H7 (cell line): ENCODE measurements at regions not wholly inside any gene's neighbourhood (a gene's known extent, or its start where the extent isn't known, plus 50 kb on each side); places are given as distances from the start of the nearest gene placed in this dataset.
"Not testable (repeated sequence)": the region's sequence is repeated elsewhere in the genome, so short reads cannot be mapped to it uniquely, and the experiment has no call there.

ENCODE experiments used
- DNase-seq: peaks from one replicate; pipeline ENCODE4 v3.0.0; 2012
- H3K27me3 ChIP-seq: 2 replicates; pipeline ENCODE4 v1.6.0; 2011; ENCODE audit warnings: mild to moderate bottlenecking, low read length; ENCODE audit not compliant: control insufficient read depth, insufficient read depth
- H3K36me3 ChIP-seq: replicated peaks from 2 replicates; pipeline ENCODE4 v1.5.1; 2011; ENCODE audit warnings: low read length; ENCODE audit not compliant: control insufficient read depth, insufficient read depth
- H3K4me3 ChIP-seq: 2 replicates; pipeline ENCODE4 v1.5.1; 2011; ENCODE audit warnings: low read depth, mild to moderate bottlenecking, control low read depth, low read length, moderate library complexity; ENCODE audit not compliant: insufficient read depth

GRCh38 chr17:21774263-21774662 lies 81.9 kb downstream of the KCNJ18 start:
- H3K27me3 ChIP-seq: no peaks in the 10 kb centered on the region
- no peak overlapping the region for H3K4me3 ChIP-seq
- H3K36me3 ChIP-seq: no peaks in the 10 kb centered on the region
- peak; percentile 0 for DNase-seq

GRCh38 chr17:21775566-21775965 lies 83.2 kb downstream of the KCNJ18 start:
- not testable (repeated sequence) for H3K27me3 ChIP-seq, H3K4me3 ChIP-seq, H3K36me3 ChIP-seq
- DNase-seq: peak; percentile 0

- DNase-seq, H3K4me3 ChIP-seq, H3K36me3 ChIP-seq: not testable (repeated sequence)
Observed at GRCh38 chr17:21776921-21777320, 84.6 kb downstream of the KCNJ18 start.

GRCh38 chr17:21778866-21779265 lies 86.5 kb downstream of the KCNJ18 start:
- peak; percentile 4 for DNase-seq
- H3K27me3 ChIP-seq, H3K36me3 ChIP-seq: not testable (repeated sequence)

More at GRCh38 chr17:21776921-21777320, 84.6 kb downstream of the KCNJ18 start:
- H3K27me3 ChIP-seq: not testable (repeated sequence)

GRCh38 chr17:21780293-21780888 lies 88.1 kb downstream of the KCNJ18 start:
- H3K4me3 ChIP-seq, H3K27me3 ChIP-seq, H3K36me3 ChIP-seq: not testable (repeated sequence)
- peak; percentile 8 for DNase-seq

More at GRCh38 chr17:21778866-21779265, 86.5 kb downstream of the KCNJ18 start:
- not testable (repeated sequence) for H3K4me3 ChIP-seq

GRCh38 chr17:21780919-21781665 lies 88.8 kb downstream of the KCNJ18 start:
- H3K36me3 ChIP-seq, H3K27me3 ChIP-seq, H3K4me3 ChIP-seq: not testable (repeated sequence)
- peak; percentile 1 for DNase-seq

GRCh38 chr17:21781666-21782024 lies 89.3 kb downstream of the KCNJ18 start:
- H3K27me3 ChIP-seq, DNase-seq, H3K4me3 ChIP-seq, H3K36me3 ChIP-seq: not testable (repeated sequence)

GRCh38 chr17:21782107-21782506 lies 89.8 kb downstream of the KCNJ18 start:
- not testable (repeated sequence) for H3K27me3 ChIP-seq, H3K4me3 ChIP-seq, H3K36me3 ChIP-seq
- peak; percentile 6 for DNase-seq

- H3K27me3 ChIP-seq, H3K4me3 ChIP-seq, H3K36me3 ChIP-seq: not testable (repeated sequence)
- peak; percentile 2 for DNase-seq
Observed at GRCh38 chr17:21782604-21783003, 90.3 kb downstream of the KCNJ18 start.

- not testable (repeated sequence) for H3K36me3 ChIP-seq, H3K27me3 ChIP-seq, H3K4me3 ChIP-seq
- peak; percentile 17 for DNase-seq
Observed at GRCh38 chr17:21783017-21783416, 90.7 kb downstream of the KCNJ18 start.

GRCh38 chr17:21814272-21814671 lies 121.9 kb downstream of the KCNJ18 start:
- not testable (repeated sequence) for H3K36me3 ChIP-seq, H3K27me3 ChIP-seq, H3K4me3 ChIP-seq, DNase-seq

GRCh38 chr17:21814776-21815175 lies 122.5 kb downstream of the KCNJ18 start:
- no peaks in the 10 kb centered on the region for H3K36me3 ChIP-seq
- no peaks in the 10 kb centered on the region for H3K27me3 ChIP-seq
- DNase-seq: peak; percentile 2
- H3K4me3 ChIP-seq: no peak overlapping the region

- Histone ChIP-seq H3K4me3 (no peak overlapping the region), H3K36me3 (no peaks in the 10 kb centered on the region), H3K27me3 (no peaks in the 10 kb centered on the region)
- no peak for DNase-seq
Observed at GRCh38 chr17:21815352-21816063, 123.2 kb downstream of the KCNJ18 start.

GRCh38 chr17:21816592-21817567 lies 124.6 kb downstream of the KCNJ18 start:
- Histone ChIP-seq H3K27me3 (no peaks in the 10 kb centered on the region), H3K36me3 (no peaks in the 10 kb centered on the region), H3K4me3 (no peak overlapping the region)
- DNase-seq: no peak
